ENCODE measurements at regions not wholly inside any gene's neighbourhood (a gene's known extent, or its start where the extent isn't known, plus 50 kb on each side); places are given as distances from the start of the nearest gene placed in this dataset.

DNA sequence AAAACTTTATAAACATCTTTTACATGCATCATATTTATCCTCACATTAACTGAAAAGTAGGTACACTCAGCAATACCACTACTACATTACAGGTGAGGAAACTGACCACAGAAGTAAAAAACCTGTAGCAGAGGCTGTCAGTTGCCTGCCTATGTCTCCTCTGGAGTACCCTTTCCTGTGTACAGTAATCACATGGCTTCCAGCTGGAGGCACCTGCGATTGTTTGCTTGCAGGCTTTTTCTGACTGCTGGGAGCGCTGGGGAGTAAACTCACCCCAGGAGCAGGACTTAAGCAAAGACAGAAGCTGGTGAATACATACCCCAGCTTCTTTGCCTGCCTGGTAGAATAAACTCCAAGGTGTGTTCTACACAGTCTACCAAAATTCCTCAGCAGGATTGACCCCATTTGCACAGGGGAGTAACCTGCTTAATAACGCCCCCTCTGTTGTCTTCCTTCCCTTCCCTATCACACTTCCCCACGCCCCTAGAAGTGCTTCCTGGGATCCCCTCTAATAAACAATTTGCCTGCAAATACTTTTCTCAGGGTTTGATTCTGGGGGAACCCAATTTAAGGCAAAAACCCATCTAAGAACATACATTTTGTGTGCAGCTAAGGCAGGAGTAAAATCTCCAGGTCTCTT lies 138.9 kb downstream of the PTH2R start:
- TF ChIP-seq, protein P1, sequence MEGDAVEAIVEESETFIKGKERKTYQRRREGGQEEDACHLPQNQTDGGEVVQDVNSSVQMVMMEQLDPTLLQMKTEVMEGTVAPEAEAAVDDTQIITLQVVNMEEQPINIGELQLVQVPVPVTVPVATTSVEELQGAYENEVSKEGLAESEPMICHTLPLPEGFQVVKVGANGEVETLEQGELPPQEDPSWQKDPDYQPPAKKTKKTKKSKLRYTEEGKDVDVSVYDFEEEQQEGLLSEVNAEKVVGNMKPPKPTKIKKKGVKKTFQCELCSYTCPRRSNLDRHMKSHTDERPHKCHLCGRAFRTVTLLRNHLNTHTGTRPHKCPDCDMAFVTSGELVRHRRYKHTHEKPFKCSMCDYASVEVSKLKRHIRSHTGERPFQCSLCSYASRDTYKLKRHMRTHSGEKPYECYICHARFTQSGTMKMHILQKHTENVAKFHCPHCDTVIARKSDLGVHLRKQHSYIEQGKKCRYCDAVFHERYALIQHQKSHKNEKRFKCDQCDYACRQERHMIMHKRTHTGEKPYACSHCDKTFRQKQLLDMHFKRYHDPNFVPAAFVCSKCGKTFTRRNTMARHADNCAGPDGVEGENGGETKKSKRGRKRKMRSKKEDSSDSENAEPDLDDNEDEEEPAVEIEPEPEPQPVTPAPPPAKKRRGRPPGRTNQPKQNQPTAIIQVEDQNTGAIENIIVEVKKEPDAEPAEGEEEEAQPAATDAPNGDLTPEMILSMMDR (IDR thresholded peaks at IDR 0.05; ENCODE audit: low read length, missing control alignments), result no peak
- H3K4me3 ChIP-seq (replicated peaks; ENCODE audit: low read depth, low read length), result no peak overlapping the region
- DNase-seq (ENCODE audit: low read depth), result no peak

DNA sequence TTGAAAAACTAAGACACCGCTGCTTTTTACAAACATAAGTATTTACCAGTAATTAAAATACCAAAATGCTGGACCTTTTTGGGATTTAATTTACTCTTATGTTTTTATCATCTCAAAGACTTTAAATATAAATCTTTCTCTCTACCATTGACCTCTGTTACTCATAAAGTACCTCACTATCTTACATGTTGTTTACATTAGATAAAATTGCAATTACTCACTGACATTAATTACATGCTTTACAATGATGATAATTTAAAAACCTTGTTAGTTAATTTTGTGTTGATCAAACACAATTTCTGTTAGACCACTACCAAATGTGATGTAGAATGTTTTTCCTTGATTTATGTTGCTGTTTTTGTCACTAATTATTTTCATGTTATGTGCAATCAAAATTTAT lies 139.5 kb downstream of the PTH2R start:
- TF ChIP-seq, protein P1 (IDR thresholded peaks at IDR 0.05; ENCODE audit: low read length, missing control alignments), result no peak
- no peak for DNase-seq (ENCODE audit: low read depth)
- no peak overlapping the region for H3K4me3 ChIP-seq (replicated peaks; ENCODE audit: low read depth, low read length)

- H3K4me3 ChIP-seq (replicated peaks; ENCODE audit: low read depth, low read length), result no peak overlapping the region
- DNase-seq (ENCODE audit: low read depth), result no peak
- TF ChIP-seq, protein P1 (IDR thresholded peaks at IDR 0.05; ENCODE audit: low read length, missing control alignments), result no peak
Measured at GRCh38 chr2:208546860-208547650, 140.5 kb downstream of the PTH2R start.

- TF ChIP-seq, protein P1 (IDR thresholded peaks at IDR 0.05; ENCODE audit: low read length, missing control alignments), result no peak
- DNase-seq (ENCODE audit: low read depth), result no peak
- no peak overlapping the region for H3K4me3 ChIP-seq (replicated peaks; ENCODE audit: low read depth, low read length)
Measured at GRCh38 chr2:208548700-208549099, 142.1 kb downstream of the PTH2R start.

DNA sequence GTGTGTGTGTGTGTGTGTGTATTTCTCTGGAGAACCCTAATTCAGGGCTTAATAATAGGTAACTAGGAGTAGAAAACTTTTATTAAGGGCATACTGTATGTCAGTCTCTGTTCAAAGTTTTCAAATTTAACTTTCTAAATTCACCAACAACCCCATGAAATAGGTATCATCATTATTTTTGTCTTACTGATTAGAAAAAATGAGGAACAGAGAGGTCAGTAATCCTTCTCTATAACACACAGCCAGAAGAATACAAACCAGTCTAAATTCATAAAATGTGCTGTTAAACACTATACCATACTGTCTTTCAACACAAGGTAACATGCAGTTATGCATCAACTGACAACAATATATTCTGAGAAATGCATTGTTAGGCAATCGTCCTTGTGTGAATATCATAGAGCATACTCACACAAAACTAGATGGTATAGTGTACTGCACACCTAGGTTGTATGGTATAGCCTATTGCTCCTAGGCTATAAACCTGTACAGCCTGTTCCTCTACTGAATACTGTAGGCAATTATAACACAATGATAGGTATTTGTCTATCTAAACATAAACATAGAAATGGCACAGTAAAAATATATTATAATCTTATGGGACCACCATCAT lies 143.1 kb downstream of the PTH2R start:
- no peak overlapping the region for H3K4me3 ChIP-seq (replicated peaks; ENCODE audit: low read depth, low read length)
- DNase-seq (ENCODE audit: low read depth), result no peak
- TF ChIP-seq, protein P1 (IDR thresholded peaks at IDR 0.05; ENCODE audit: low read length, missing control alignments), result no peak

DNA sequence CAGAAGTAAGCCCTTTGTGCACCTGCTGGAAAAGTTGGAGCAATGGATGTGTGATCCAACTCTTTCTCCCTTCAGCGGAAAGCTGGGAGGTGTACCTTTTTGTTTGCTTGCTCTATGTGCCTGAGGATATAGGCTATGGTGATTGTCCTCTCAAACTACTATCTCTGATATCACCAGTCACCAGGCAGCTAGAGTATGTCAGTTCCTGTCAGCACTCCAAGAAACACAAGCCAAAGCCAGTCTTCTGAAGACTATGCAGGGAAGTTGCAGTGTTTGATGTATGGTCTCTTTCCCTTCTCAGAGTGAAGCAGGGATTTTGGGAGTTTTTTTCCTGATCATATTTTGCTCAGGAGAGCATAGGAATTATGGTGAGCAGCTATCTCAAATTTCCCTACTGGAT lies 146.4 kb downstream of the PTH2R start:
- TF ChIP-seq, protein P1 (IDR thresholded peaks at IDR 0.05; ENCODE audit: low read length, missing control alignments), result no peak
- DNase-seq (ENCODE audit: low read depth), result no peak
- no peak overlapping the region for H3K4me3 ChIP-seq (replicated peaks; ENCODE audit: low read depth, low read length)

Data from fibroblast of pulmonary artery (primary cell).